HEK293T (cell line): ENCODE measurements at regions not wholly inside any gene's neighbourhood (a gene's known extent, or its start where the extent isn't known, plus 50 kb on each side); places are given as distances from the start of the nearest gene placed in this dataset.

ENCODE experiments used
- CTCF ChIA-PET: fragments of 350-600 bp; formaldehyde crosslinking; extraction: SDS; loops from one replicate; lab custom pipeline; 2021; ENCODE audit warnings: antibody characterized with exemption, inconsistent platforms; lab: Yijun Ruan, JAX
- POLR2A ChIA-PET: fragments of 350-600 bp; formaldehyde crosslinking; extraction: SDS; loops from one replicate; lab custom pipeline; 2020; ENCODE audit warnings: antibody characterized with exemption, inconsistent platforms; lab: Yijun Ruan, JAX
- DNase-seq: peaks from one replicate; pipeline ENCODE4 v3.0.0; 2012; ENCODE audit warnings: mixed read lengths; ENCODE audit errors: extremely low spot score
- ARNT ChIP-seq: fragments of 450-650 bp; IDR thresholded peaks from 2 replicates; pipeline ENCODE4 v1.6.1; 2017; ENCODE audit warnings: mild to moderate bottlenecking
- BHLHE40 ChIP-seq: fragments of 450-650 bp; IDR thresholded peaks from 2 replicates; pipeline ENCODE4 v1.6.1; 2016; ENCODE audit warnings: mild to moderate bottlenecking, moderate library complexity, borderline replicate concordance
- CTBP1 ChIP-seq: fragments of 450-650 bp; IDR thresholded peaks from 2 replicates; pipeline ENCODE4 v1.6.1; 2016; ENCODE audit warnings: borderline replicate concordance
- ELF4 ChIP-seq: fragments of 450-650 bp; IDR thresholded peaks from 2 replicates; pipeline ENCODE4 v1.6.1; 2017; ENCODE audit warnings: antibody characterized with exemption
- FOXA1 ChIP-seq: fragments of 450-650 bp; IDR thresholded peaks from 2 replicates; pipeline ENCODE4 v1.6.1; 2016; ENCODE audit warnings: mild to moderate bottlenecking
- FOXK2 ChIP-seq: fragments of 450-650 bp; IDR thresholded peaks from 2 replicates; pipeline ENCODE4 v1.6.1; 2016; ENCODE audit warnings: mild to moderate bottlenecking
- FOXM1 ChIP-seq: fragments of 450-650 bp; IDR thresholded peaks from 2 replicates; pipeline ENCODE4 v1.6.1; 2017; ENCODE audit warnings: mild to moderate bottlenecking, borderline replicate concordance
- HDGF ChIP-seq: fragments of 450-650 bp; IDR thresholded peaks from 2 replicates; pipeline ENCODE4 v1.6.1; 2017; ENCODE audit warnings: antibody characterized with exemption, borderline replicate concordance
- L3MBTL2 ChIP-seq: fragments of 450-650 bp; conservative IDR thresholded peaks from 2 replicates; pipeline ENCODE4 v1.6.1; 2016; ENCODE audit warnings: mild to moderate bottlenecking
- LEF1 ChIP-seq: fragments of 450-650 bp; IDR thresholded peaks from 2 replicates; pipeline ENCODE4 v1.6.1; 2017; ENCODE audit warnings: mild to moderate bottlenecking, borderline replicate concordance
- NFRKB ChIP-seq: fragments of 450-650 bp; IDR thresholded peaks from 2 replicates; pipeline ENCODE4 v1.6.1; 2016; ENCODE audit warnings: mild to moderate bottlenecking, moderate library complexity
- PKNOX1 ChIP-seq: fragments of 450-650 bp; IDR thresholded peaks from 2 replicates; pipeline ENCODE4 v1.6.1; 2016
- SP1 ChIP-seq: fragments of 450-650 bp; IDR thresholded peaks from 2 replicates; pipeline ENCODE4 v1.6.1; 2017
- SUZ12 ChIP-seq: fragments of 450-650 bp; IDR thresholded peaks from 2 replicates; pipeline ENCODE4 v1.6.1; 2016; ENCODE audit warnings: mild to moderate bottlenecking
- TARDBP ChIP-seq: fragments of 450-650 bp; IDR thresholded peaks from 2 replicates; pipeline ENCODE4 v1.6.1; 2016
- ZNF384 ChIP-seq: fragments of 450-650 bp; IDR thresholded peaks from 2 replicates; pipeline ENCODE4 v1.6.1; 2016

GRCh38 chr5:60370508-60370907 is 329.5 kb downstream of the DEPDC1B start:
- no peak for TF ChIP-seq PKNOX1
- no peak for TF ChIP-seq HDGF
- no peak for TF ChIP-seq FOXK2
- no peak for TF ChIP-seq LEF1
- no peak for TF ChIP-seq L3MBTL2
- TF ChIP-seq ELF4, result no peak
- no peak for TF ChIP-seq TARDBP
- TF ChIP-seq ZNF384, result no peak
- no peak for TF ChIP-seq SUZ12
- TF ChIP-seq ARNT, result no peak
- no peak for TF ChIP-seq CTBP1
- no peak for TF ChIP-seq SP1
- TF ChIP-seq FOXA1, result no peak
- TF ChIP-seq FOXM1, result no peak
- TF ChIP-seq NFRKB, result no peak
- POLR2A ChIA-PET, result no interaction called here
- no peak for DNase-seq
- CTCF ChIA-PET, result no interaction called here

- no peak for DNase-seq
- TF ChIP-seq FOXA1 (no peak), BHLHE40 (no peak), LEF1 (no peak), CTBP1 (no peak), ZNF384 (no peak), NFRKB (no peak), PKNOX1 (no peak), ELF4 (no peak), SP1 (no peak), HDGF (no peak)
- CTCF ChIA-PET, result interaction anchor here (0.7 kb wide), 1 partner anchor 1608 kb away, joined by 3 read pairs; no protein-coding TSS in a partner anchor
- POLR2A ChIA-PET, result no interaction called here
Measured at GRCh38 chr5:60369391-60369790, 330.6 kb downstream of the DEPDC1B start.

- CTCF ChIA-PET, result no interaction called here
- no peak for DNase-seq
- POLR2A ChIA-PET, result no interaction called here
Measured at GRCh38 chr5:60368100-60368499, 331.9 kb downstream of the DEPDC1B start.

GRCh38 chr5:60366489-60366888 is 333.5 kb downstream of the DEPDC1B start:
- ChIA-PET CTCF (no interaction called here), POLR2A (no interaction called here)
- no peak for DNase-seq
- TF ChIP-seq NFRKB (no peak), LEF1 (no peak), FOXM1 (no peak), BHLHE40 (no peak), L3MBTL2 (no peak), PKNOX1 (no peak), FOXK2 (no peak), ZNF384 (no peak), TARDBP (no peak), ARNT (no peak), CTBP1 (no peak), SUZ12 (no peak), FOXA1 (no peak), SP1 (no peak)

More at GRCh38 chr5:60368100-60368499, 331.9 kb downstream of the DEPDC1B start:
- TF ChIP-seq HDGF, result no peak
- TF ChIP-seq ELF4, result no peak
- no peak for TF ChIP-seq NFRKB
- no peak for TF ChIP-seq FOXK2
- no peak for TF ChIP-seq TARDBP
- TF ChIP-seq ARNT, result no peak
- no peak for TF ChIP-seq L3MBTL2
- TF ChIP-seq SUZ12, result no peak
- no peak for TF ChIP-seq LEF1
- no peak for TF ChIP-seq FOXM1
- TF ChIP-seq BHLHE40, result no peak
- no peak for TF ChIP-seq ZNF384
- TF ChIP-seq CTBP1, result no peak
- no peak for TF ChIP-seq PKNOX1

GRCh38 chr5:60365001-60365400 is 335.0 kb downstream of the DEPDC1B start:
- TF ChIP-seq ZNF384 (no peak), FOXA1 (no peak), ARNT (no peak), LEF1 (no peak), L3MBTL2 (no peak), NFRKB (no peak), FOXM1 (no peak), SP1 (no peak), TARDBP (no peak)
- ChIA-PET POLR2A (no interaction called here), CTCF (no interaction called here)
- DNase-seq, result no peak

- ChIA-PET CTCF (no interaction called here), POLR2A (no interaction called here)
- no peak for DNase-seq
- TF ChIP-seq SUZ12 (no peak), L3MBTL2 (no peak), FOXA1 (no peak), HDGF (no peak), ARNT (no peak), ZNF384 (no peak), LEF1 (no peak), SP1 (no peak), TARDBP (no peak)
Measured at GRCh38 chr5:60362158-60362557, 337.8 kb downstream of the DEPDC1B start.
